ENCODE measurements at regions not wholly inside any gene's neighbourhood (a gene's known extent, or its start where the extent isn't known, plus 50 kb on each side); places are given as distances from the start of the nearest gene placed in this dataset.

DNA sequence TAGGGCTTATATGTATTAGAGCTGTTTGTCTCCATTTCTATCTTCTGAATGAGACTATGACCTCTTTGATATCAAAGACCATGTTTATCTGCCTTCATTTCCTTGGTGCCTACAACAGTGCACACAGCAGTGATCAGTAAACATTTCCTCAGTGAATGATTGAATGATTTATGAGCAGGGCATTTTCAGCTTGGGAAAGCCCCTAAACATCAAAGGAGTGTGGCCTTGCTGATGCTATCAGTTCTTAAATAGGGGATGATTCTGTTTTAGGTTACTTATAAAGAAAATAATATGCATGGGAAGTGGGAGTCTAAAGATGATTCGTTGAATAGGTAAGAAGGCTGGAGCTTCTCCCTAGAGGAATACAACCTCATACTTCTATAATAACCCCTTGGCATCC, 425.3 kb downstream of the ZNF521 start:
- Mint-ChIP-seq H3K27me3 (peaks cover 17% of the 10 kb centered on the region), H3K9me3 (no peaks in the 10 kb centered on the region), H3K36me3 (ENCODE audit: insufficient read depth) (no peaks in the 10 kb centered on the region), H3K4me3 (no peak overlapping the region), H3K4me1 (no peaks in the 10 kb centered on the region), H3K27ac (ENCODE audit: low read depth) (no peak overlapping the region)
- DNase-seq (ENCODE audit: low spot score in 2 of 2): no peak
- no peak for ATAC-seq (replicated peaks; ENCODE audit: extremely low read depth, poor library complexity, severe bottlenecking)

DNA sequence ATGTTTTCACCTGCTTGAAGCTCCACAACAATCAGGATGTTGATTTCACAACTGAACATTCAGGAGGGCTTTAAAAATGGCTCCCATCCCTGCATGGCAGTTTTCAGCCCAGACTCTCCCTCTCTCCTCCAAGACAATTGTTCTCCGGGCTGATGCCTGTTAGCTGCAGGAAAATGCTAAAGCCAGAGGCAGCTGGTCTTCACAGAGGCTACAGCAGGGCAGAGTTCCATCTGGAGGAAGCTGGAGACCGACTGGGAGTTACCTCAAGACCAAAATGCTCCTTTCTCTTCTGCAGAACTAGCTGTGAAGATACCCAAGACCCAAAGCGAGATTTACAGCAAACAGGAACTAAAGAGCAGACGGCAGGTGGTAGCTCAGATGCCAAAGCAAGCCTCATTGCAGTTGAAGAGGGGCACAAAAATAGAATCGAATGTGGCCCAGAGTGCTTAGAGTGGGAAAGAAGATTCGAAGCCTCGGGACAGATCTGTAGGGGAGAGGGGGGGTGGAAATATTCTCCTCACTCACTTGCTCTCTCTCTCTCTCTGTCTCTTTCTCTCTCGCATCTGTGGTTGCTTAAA, 423.6 kb downstream of the ZNF521 start:
- no peak for ATAC-seq (replicated peaks; ENCODE audit: extremely low read depth, poor library complexity, severe bottlenecking)
- no peak overlapping the region for H3K4me3 Mint-ChIP-seq
- no peaks in the 10 kb centered on the region for H3K9me3 Mint-ChIP-seq
- H3K27me3 Mint-ChIP-seq: peaks cover 13% of the 10 kb centered on the region
- no peaks in the 10 kb centered on the region for H3K36me3 Mint-ChIP-seq (ENCODE audit: insufficient read depth)
- H3K4me1 Mint-ChIP-seq: no peaks in the 10 kb centered on the region
- no peak for DNase-seq (ENCODE audit: low spot score in 2 of 2)
- H3K27ac Mint-ChIP-seq (ENCODE audit: low read depth): no peak overlapping the region

DNA sequence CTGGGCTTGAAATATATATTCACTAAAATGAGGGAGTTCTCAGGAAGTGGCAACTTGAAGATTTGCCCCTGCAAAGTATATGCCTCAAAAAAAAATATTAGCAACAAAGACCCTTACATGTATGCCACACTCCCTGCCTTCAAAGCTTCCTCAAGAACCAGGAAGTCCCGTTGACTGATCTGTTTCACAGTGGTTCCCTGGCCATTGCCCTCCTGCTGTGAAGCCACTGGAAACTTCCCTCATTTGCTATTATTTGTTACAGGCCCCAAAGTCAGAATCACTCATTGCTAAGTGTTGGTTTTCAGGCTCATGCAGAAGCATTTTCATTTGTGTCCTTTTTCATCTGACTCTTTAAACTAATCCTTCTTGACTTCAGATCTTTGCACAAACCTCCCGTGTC, 421.5 kb downstream of the ZNF521 start:
- Mint-ChIP-seq H3K36me3 (ENCODE audit: insufficient read depth) (no peaks in the 10 kb centered on the region), H3K4me3 (no peak overlapping the region), H3K27me3 (no peaks in the 10 kb centered on the region), H3K4me1 (no peaks in the 10 kb centered on the region), H3K27ac (ENCODE audit: low read depth) (no peak overlapping the region), H3K9me3 (no peaks in the 10 kb centered on the region)
- no peak for DNase-seq (ENCODE audit: low spot score in 2 of 2)
- no peak for ATAC-seq (replicated peaks; ENCODE audit: extremely low read depth, poor library complexity, severe bottlenecking)

DNA sequence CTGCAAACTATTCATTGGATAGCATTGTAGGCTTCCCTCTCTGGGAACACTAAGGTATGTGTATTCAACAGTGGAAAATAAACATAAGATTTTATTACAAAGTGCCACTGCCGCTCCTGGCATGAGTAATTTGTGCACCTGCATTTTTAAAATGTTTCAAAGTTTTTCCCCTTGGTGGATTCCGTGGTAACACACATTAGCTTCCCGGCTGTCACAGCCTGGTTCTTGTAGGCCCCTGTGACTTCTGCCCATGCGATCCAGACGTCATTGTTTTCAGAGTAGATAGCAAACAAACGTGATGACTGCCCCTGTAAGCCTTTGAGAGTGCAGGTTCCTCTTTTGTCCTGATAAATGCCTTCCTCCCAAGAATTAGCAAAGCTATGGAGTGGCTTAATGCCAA, 421.0 kb downstream of the ZNF521 start:
- no peaks in the 10 kb centered on the region for H3K4me1 Mint-ChIP-seq
- no peaks in the 10 kb centered on the region for H3K9me3 Mint-ChIP-seq
- ATAC-seq (replicated peaks; ENCODE audit: extremely low read depth, poor library complexity, severe bottlenecking) (no peak), DNase-seq (ENCODE audit: low spot score in 2 of 2) (no peak)
- H3K27ac Mint-ChIP-seq (ENCODE audit: low read depth): no peak overlapping the region
- no peaks in the 10 kb centered on the region for H3K36me3 Mint-ChIP-seq (ENCODE audit: insufficient read depth)
- no peak overlapping the region for H3K4me3 Mint-ChIP-seq
- no peaks in the 10 kb centered on the region for H3K27me3 Mint-ChIP-seq

DNA sequence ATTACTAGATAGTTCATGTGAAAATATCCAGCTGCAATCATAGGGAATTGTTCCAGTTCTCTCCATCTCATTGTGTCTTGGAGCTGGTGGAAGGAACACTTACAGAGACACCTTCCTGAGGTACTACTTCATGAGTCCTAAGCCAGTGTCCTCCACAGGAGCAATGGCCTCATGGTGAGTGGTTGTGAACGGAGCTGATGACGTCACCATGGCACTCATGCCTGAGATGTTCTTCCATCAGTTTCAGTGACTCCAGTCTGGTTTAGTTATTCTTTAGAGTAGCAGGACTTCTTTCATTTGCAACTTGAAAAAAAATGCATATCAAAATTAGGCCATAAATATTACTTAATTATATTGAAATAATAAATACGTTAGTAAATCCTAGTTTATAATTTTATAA, 418.6 kb downstream of the ZNF521 start:
- Mint-ChIP-seq H3K9me3 (no peaks in the 10 kb centered on the region), H3K36me3 (ENCODE audit: insufficient read depth) (no peaks in the 10 kb centered on the region), H3K27ac (ENCODE audit: low read depth) (no peak overlapping the region), H3K4me1 (no peaks in the 10 kb centered on the region), H3K27me3 (no peaks in the 10 kb centered on the region), H3K4me3 (no peak overlapping the region)
- ATAC-seq (replicated peaks; ENCODE audit: extremely low read depth, poor library complexity, severe bottlenecking) (no peak), DNase-seq (ENCODE audit: low spot score in 2 of 2) (no peak)

DNA sequence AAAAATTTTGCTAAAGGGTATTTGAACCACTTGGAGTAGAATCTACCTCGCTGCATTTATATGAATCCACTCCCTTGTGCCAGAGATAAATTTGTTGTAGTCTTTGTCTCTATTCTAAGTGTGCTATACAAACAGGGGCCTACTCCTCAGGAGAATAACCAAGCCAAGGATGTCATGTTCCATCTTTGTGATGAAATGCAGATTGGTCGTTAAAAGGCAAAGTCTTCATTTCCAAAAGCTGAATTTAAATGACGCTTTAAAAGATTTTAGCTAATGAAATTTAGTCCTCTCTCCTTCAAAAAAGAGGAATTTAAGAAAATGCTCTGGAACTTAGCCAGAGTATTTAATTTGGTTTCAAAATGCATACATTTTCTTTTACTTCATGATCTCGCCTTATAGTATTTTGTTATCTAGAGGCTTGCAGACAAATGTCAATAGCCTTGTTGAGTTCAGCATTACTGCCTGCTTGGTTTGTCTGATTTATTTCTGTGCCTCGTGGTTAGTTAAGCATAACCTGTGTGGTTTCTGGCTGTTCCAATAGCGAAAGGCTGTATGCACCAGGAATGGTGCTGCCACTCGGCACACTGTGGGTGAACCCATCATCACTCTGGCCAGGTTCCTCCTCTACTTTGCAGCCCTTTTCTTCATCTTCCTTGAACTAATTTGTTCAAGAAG, 417.6 kb downstream of the ZNF521 start:
- no peaks in the 10 kb centered on the region for H3K4me1 Mint-ChIP-seq

DNA sequence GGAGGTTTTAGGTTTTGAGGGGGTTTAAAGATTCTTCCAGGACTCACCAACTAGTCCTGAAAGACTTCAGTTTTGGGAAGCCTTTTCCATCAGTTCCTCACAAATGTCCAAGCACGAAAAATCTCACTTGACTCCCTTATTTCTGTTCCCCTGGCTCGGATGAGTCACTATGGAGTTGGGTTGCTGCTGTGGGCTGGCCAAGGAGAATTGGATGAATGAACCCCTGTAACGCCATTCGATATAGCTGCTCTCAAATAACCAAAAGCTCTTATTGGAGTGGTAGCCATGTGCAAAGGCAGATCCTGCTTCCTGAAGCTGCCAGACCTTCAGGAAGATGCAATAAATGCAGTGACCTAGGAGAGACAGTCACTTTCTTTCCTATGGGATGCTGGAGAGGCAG, 417.0 kb downstream of the ZNF521 start:
- ATAC-seq (replicated peaks; ENCODE audit: extremely low read depth, poor library complexity, severe bottlenecking) (no peak), DNase-seq (ENCODE audit: low spot score in 2 of 2) (no peak)
- Mint-ChIP-seq H3K27ac (ENCODE audit: low read depth) (no peak overlapping the region), H3K36me3 (ENCODE audit: insufficient read depth) (no peaks in the 10 kb centered on the region), H3K4me3 (no peak overlapping the region), H3K9me3 (no peaks in the 10 kb centered on the region), H3K27me3 (no peaks in the 10 kb centered on the region), H3K4me1 (no peaks in the 10 kb centered on the region)

More for the DNA sequence above, 417.6 kb downstream of the ZNF521 start:
- Mint-ChIP-seq H3K4me3 (no peak overlapping the region), H3K27me3 (no peaks in the 10 kb centered on the region), H3K27ac (ENCODE audit: low read depth) (no peak overlapping the region), H3K9me3 (no peaks in the 10 kb centered on the region), H3K36me3 (ENCODE audit: insufficient read depth) (no peaks in the 10 kb centered on the region)
- DNase-seq (ENCODE audit: low spot score in 2 of 2): no peak
- ATAC-seq (replicated peaks; ENCODE audit: extremely low read depth, poor library complexity, severe bottlenecking): no peak

DNA sequence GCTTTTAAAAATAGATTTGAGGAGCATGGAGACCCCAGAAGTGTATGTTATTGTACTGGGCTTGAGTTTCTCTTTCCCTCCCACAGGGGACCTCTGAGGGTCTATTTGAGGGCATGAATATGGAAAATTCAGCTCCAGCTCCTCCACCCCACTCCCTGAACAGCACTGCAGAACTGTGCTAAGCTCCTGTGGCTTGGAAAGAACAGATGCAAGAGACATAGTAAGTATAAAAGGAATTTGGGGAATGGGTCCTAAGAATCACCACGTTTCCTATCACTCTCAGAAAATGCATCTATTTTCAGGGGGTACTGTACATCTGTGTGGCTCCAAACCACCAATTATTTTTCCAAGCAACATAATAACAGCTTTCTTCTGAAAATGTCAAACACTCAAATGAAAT, 416.1 kb downstream of the ZNF521 start:
- no peak for ATAC-seq (replicated peaks; ENCODE audit: extremely low read depth, poor library complexity, severe bottlenecking)
- no peaks in the 10 kb centered on the region for H3K36me3 Mint-ChIP-seq (ENCODE audit: insufficient read depth)
- no peak overlapping the region for H3K27ac Mint-ChIP-seq (ENCODE audit: low read depth)
- H3K9me3 Mint-ChIP-seq: no peaks in the 10 kb centered on the region
- H3K27me3 Mint-ChIP-seq: no peaks in the 10 kb centered on the region
- H3K4me1 Mint-ChIP-seq: no peaks in the 10 kb centered on the region
- no peak for DNase-seq (ENCODE audit: low spot score in 2 of 2)
- no peak overlapping the region for H3K4me3 Mint-ChIP-seq

DNA sequence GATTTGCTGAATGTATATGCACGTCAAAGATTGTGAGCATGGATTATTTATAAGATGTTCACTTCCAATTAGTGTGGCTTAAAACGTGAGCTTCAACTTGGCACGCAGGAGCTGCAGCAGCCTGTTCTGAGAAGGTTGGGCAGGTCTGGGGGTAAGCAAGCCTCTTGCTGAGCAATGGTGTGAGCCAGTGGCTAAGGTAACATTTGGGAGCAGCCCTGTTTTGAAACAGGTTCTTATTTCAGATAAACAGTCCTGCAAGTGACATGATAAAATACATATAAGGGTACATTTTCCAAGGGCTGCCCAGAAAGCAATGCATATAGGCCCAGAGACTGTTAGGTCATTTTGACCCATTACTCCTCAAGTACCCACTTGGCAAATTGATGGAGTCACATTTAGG, 415.3 kb downstream of the ZNF521 start:
- no peak for ATAC-seq (replicated peaks; ENCODE audit: extremely low read depth, poor library complexity, severe bottlenecking)
- H3K36me3 Mint-ChIP-seq (ENCODE audit: insufficient read depth): no peaks in the 10 kb centered on the region

DNA sequence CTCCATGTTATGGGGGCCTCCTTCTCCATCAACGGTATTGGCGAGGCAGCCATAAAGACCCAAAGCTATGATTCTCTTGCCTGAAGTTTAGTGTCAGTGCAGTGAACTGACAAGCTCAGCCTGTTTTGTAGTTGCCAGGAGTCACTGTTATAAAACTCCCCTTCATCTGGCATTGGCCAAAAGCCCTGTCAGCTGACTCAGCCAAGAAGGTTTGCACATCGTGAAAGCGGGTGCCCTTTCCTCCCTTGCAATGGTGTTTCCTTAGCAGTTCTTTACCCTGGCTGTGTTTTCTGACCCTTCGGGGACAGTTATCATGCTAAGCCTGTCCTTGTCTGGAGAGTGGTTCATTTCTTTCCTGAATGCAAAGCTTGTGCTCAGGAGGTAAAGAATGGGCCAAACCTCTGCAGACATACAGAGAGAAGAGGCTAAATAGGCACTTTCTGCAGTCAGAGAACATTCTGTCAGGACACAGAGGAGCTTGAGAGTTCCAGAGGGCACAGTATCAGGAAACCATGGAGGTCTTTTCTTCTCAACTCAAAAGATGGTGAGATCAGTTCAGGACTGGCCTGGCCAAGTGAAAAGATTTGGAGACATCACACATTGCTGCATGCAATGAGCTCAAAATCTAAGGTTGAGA, 414.2 kb downstream of the ZNF521 start:
- no peaks in the 10 kb centered on the region for H3K4me1 Mint-ChIP-seq
- ATAC-seq (replicated peaks; ENCODE audit: extremely low read depth, poor library complexity, severe bottlenecking) (no peak), DNase-seq (ENCODE audit: low spot score in 2 of 2) (no peak)
- H3K27ac Mint-ChIP-seq (ENCODE audit: low read depth): no peak overlapping the region
- no peak overlapping the region for H3K4me3 Mint-ChIP-seq
- no peaks in the 10 kb centered on the region for H3K9me3 Mint-ChIP-seq
- no peaks in the 10 kb centered on the region for H3K27me3 Mint-ChIP-seq
- H3K36me3 Mint-ChIP-seq (ENCODE audit: insufficient read depth): no peaks in the 10 kb centered on the region

More for the DNA sequence above, 415.3 kb downstream of the ZNF521 start:
- DNase-seq (ENCODE audit: low spot score in 2 of 2): no peak
- Mint-ChIP-seq H3K27ac (ENCODE audit: low read depth) (no peak overlapping the region), H3K27me3 (no peaks in the 10 kb centered on the region), H3K9me3 (no peaks in the 10 kb centered on the region), H3K4me1 (no peaks in the 10 kb centered on the region), H3K4me3 (no peak overlapping the region)

DNA sequence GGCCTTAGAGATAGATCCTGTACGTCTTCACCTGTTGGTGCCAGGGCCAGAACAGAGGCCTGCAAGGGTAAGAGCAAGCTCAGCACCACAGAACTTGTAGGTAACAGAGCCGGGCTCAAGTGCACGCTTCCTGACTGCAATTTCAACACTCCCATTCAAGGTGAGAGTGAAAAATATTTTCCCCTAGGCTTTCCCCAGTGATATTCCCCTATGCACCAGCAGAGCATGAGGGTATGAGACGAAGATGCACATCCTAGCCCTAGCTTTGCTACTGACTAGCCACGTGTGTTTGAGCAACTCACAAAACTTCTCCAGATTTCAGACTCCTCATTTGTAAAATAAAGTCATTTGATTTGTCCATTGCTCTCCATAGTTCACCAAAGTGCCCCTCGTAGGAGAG, 411.6 kb downstream of the ZNF521 start:
- H3K27ac Mint-ChIP-seq (ENCODE audit: low read depth): no peak overlapping the region
- peaks cover 6% of the 10 kb centered on the region for H3K9me3 Mint-ChIP-seq
- no peak overlapping the region for H3K4me3 Mint-ChIP-seq
- DNase-seq (ENCODE audit: low spot score in 2 of 2): no peak
- no peak for ATAC-seq (replicated peaks; ENCODE audit: extremely low read depth, poor library complexity, severe bottlenecking)
- H3K27me3 Mint-ChIP-seq: no peaks in the 10 kb centered on the region
- H3K36me3 Mint-ChIP-seq (ENCODE audit: insufficient read depth): no peaks in the 10 kb centered on the region
- no peaks in the 10 kb centered on the region for H3K4me1 Mint-ChIP-seq

DNA sequence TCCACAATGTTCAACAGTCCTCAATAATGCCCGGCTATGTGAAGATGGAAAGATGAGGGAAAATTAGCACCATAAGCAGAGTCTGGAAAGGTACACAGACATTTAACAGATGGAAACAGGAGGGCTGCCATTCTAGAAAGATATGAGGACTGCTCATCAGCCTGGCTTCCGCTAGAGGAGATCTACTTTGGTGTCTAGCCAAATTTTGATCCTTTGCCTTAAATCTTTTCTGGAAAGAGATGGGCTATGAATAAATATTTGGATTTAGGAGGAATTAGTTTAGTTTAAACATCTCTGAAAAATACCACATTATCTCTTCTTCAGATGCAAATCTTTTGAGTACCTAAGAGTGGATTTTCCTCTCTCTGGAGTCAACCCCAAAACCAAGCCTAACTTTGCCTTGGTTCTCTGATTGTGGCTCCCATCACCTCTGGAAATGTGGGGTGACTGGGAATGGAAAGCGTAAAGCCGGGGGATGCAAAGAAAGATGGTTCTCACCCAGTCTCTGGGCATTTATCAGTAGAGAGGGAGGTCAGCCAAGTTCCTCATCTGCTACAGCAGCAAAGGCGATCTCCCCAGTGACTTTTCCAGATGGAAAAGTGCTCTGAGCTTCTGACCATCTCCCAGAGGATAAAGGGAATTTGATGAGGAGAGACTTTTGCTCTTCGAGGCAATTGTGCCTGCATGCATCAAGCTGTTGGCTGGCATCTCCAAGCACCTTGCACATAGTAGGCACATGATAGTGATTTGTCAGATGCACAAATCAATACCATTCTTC, 410.6 kb downstream of the ZNF521 start:
- ATAC-seq (replicated peaks; ENCODE audit: extremely low read depth, poor library complexity, severe bottlenecking) (no peak), DNase-seq (ENCODE audit: low spot score in 2 of 2) (no peak)
- H3K27me3 Mint-ChIP-seq: no peaks in the 10 kb centered on the region
- no peak overlapping the region for H3K4me3 Mint-ChIP-seq
- H3K9me3 Mint-ChIP-seq: peaks cover 10% of the 10 kb centered on the region
- H3K27ac Mint-ChIP-seq (ENCODE audit: low read depth): no peak overlapping the region
- no peaks in the 10 kb centered on the region for H3K4me1 Mint-ChIP-seq
- no peaks in the 10 kb centered on the region for H3K36me3 Mint-ChIP-seq (ENCODE audit: insufficient read depth)

DNA sequence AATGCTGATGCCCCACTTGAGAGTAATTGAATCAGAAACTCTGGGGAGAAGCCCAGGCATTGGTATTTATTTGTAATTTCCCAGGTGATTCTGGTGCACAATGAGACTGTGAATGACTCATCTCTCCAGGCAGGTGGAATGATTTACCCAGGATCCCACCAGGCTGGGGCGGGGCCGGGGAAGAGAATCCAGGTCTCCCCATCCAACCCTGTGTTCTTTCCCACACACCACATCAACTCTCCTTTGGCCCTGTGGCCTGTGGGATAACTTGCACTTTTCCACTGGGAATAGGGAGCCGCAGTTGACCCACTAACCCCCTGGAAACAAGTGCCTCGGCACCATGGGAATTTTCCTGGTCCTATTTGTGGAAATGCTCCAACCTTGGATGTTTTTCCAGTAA, 409.8 kb downstream of the ZNF521 start:
- no peak overlapping the region for H3K4me3 Mint-ChIP-seq
- DNase-seq (ENCODE audit: low spot score in 2 of 2) (no peak), ATAC-seq (replicated peaks; ENCODE audit: extremely low read depth, poor library complexity, severe bottlenecking) (no peak)
- no peaks in the 10 kb centered on the region for H3K36me3 Mint-ChIP-seq (ENCODE audit: insufficient read depth)
- no peaks in the 10 kb centered on the region for H3K27me3 Mint-ChIP-seq
- no peak overlapping the region for H3K27ac Mint-ChIP-seq (ENCODE audit: low read depth)
- H3K9me3 Mint-ChIP-seq: peaks cover 10% of the 10 kb centered on the region
- no peaks in the 10 kb centered on the region for H3K4me1 Mint-ChIP-seq

Measured in central memory CD8-positive, alpha-beta T cell (primary cell).